Activated effector memory CD4-positive, alpha-beta T cell treated with anti-CD3 and anti-CD28 coated beads, Interleukin-2, amount 50 U/mL, for 16 hours (primary cell): ENCODE measurements at regions not wholly inside any gene's neighbourhood (a gene's known extent, or its start where the extent isn't known, plus 50 kb on each side); places are given as distances from the start of the nearest gene placed in this dataset.

Source experiments
- DNase-seq: peaks from one replicate; pipeline ENCODE4 v3.0.0-alpha.2; 2020

DNA sequence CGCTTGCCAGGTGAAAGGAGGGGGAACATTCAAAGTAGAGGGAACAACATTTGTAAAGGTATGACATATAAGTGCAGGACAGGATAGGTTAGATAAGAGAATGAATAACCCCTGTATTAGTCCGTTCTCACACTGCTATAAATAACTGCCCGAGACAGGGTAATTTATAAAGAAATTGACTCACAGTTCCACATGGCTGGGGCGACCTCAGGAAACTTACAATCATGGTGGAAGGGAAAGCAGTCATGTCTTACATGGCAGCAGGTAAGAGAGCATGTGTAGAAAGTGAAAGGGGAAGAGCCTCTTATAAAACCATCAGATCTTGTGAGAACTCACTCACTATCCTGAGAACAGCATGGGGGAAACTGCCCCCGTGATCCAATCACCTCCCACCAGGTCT is 223.8 kb downstream of the SOX9 start:
- no peak for DNase-seq

GRCh38 chr17:72345088-72345487 is 224.3 kb downstream of the SOX9 start:
- DNase-seq, result no peak

GRCh38 chr17:72345536-72345935 is 224.7 kb downstream of the SOX9 start:
- no peak for DNase-seq

- no peak for DNase-seq
Measured at GRCh38 chr17:72346306-72346705, 225.5 kb downstream of the SOX9 start.

GRCh38 chr17:72349011-72349410 is 228.2 kb downstream of the SOX9 start:
- no peak for DNase-seq

- no peak for DNase-seq
Measured at GRCh38 chr17:72349491-72349995, 228.7 kb downstream of the SOX9 start.

DNA sequence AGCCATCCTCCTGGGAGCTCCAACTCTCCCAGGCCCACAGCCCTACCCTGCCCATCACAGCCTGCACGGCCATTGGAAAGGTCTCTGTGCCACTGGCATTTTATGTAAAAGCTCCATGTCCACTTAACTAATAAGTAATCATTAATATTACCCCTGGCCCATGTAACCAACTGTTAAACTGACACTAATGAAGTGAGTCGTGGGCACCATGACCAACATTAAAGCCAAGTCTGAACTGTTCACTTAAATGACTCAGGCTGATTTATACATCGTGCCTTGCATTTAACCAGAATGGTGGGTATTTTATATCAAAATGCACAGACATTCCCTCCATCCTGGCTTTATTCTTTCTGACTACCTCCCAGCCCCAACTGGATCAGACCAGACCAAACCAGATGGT is 229.3 kb downstream of the SOX9 start:
- DNase-seq, result no peak

DNA sequence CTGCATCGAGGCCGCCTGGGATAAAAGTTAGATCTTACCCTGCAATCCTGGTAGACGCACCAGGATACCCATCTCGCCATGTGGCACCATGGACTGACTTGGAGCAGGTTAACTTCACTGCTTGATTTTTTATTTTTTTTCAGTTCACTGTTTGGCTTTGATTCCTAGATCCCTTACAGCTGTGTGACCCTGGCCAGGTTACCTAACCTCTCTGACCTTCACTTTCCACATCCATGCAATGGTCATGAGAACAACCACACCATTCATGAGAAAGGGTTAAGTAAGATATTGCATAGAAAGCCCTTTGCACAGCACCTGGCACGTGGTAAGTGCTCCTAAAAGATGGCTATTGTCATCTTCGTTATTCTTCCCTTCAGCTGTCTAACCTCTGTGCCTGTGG is 230.5 kb downstream of the SOX9 start:
- no peak for DNase-seq

DNA sequence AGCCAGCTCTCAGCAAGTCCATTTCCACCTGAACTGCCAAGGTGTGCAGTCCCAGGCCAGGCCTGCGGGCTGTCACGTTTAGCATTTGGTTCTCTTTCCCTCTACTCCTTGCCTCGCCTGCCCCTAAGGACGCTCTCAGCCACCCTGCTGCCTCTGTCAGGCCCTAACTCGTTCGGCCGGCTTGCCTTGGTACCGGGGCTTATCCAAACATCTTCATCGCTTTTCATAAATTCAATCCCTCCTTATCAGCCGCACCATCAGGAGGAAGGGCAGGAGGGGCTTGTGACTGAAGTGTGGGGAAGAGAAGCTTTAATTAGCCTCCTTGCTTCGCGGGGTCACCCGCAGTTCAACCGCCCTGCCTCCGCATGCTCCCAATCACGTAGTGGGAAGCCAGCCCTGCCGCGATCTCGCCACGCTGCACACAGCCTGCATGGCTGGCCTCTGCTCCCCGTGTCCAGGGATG is 231.1 kb downstream of the SOX9 start:
- DNase-seq, result no peak

DNA sequence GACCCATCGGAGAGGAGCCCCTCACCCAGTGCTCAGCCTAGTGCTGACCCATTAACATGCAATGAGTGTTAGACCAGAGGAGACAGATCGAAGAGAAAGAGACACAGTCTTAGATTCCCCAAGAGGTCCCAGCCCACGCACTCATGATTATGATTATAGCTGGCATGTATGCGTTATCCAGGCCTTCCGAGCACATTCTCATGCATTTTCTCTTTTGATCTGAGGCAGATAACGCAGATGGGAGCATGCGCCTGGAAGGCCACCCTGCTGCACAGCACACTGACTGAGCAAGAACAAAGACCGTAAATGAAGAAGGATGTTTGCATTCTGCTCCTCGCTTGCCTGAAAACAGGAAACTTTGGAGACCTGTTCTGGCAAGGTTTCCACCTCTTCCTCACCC is 232.7 kb downstream of the SOX9 start:
- no peak for DNase-seq

DNA sequence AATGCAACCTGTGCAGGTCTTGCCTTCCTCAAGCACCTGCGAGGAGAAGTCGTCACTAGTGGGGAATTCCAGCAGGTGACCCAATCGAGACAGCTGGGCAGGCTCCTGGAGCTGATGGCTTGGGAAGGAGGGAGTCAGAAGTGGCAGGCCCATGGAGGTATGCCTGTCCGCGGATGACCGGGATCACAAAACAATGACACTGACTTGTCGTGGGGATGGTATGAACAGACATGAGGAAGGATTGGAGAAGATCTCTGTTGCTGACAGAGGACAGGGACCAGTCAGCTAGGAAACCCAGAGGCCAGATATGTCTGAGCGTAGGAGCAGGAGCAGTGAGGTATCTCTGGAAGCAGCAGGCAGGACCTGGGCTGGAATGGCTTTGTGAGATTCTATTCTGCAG is 233.3 kb downstream of the SOX9 start:
- DNase-seq, result no peak

DNA sequence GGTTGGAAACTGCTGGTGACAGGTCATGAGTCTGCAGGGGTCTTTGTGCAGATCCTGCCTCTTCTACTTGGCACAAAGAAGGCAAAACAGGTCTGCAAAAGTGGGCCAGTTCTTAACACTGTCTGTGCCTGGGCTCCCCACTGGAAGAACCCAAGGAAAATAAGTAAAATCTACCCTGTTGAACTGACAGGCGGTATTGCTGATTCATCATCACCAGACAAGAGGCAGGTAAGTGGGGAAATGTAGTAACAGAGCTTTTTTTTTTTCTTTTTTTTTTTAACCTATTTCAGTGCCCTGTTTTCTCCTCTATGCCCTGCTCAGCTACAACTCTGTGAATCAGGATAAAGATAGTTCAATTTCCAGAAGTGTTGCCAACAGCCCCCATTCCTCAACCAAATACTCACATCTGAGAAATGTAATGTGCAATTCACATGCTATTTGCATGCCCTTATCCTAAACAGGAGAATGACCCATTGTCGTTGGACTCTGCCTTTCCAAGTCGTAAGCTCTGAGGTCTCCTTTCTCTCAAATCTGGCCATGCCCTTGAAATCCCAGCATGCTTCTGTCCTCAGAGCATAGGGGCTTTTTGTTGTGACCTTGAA is 237.0 kb downstream of the SOX9 start:
- DNase-seq, result no peak

GRCh38 chr17:72358465-72358864 is 237.6 kb downstream of the SOX9 start:
- no peak for DNase-seq

DNA sequence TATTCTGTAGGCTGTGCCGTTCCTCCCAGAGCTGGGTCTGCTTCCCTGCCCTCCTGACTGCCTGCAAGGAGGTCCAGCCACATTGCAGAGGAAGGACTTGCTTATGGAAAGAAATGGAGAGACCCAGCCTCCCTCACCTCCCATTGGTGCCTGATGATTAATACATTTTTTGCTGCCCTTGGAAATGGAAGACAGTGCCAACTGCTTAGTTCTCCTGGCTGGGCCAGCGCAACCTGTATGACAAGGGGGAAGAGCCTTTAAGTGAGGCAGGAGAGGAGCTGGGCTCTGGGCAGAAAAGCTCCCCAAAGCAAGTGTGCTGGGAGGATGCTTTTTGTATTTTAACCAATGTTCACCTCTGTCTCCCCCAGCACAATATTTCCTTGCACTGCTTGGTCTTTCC is 238.5 kb downstream of the SOX9 start:
- DNase-seq, result peak; percentile 34

DNA sequence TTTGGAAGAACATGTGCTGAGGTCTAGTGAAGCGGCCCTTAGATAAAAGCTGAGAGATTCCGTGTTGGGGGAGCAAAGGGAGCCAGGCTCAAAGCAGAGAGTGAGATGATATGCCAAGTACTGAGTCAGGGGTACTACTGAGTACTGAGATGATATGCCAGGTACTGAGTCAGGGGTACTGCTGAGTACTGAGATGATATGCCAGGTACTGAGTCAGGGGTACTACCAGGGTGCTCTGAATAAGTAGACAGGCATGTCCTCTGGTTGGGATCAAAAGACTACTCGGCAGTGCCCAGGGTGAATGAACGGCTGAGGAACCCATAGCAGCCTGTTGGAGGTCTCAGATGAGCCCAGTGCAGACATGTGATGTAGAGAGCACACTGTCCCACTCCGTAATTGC is 239.0 kb downstream of the SOX9 start:
- no peak for DNase-seq

- peak; percentile 30 for DNase-seq
Measured at GRCh38 chr17:72360386-72360940, 239.6 kb downstream of the SOX9 start.

GRCh38 chr17:72361892-72362291 is 241.1 kb downstream of the SOX9 start:
- peak; percentile 16 for DNase-seq

DNA sequence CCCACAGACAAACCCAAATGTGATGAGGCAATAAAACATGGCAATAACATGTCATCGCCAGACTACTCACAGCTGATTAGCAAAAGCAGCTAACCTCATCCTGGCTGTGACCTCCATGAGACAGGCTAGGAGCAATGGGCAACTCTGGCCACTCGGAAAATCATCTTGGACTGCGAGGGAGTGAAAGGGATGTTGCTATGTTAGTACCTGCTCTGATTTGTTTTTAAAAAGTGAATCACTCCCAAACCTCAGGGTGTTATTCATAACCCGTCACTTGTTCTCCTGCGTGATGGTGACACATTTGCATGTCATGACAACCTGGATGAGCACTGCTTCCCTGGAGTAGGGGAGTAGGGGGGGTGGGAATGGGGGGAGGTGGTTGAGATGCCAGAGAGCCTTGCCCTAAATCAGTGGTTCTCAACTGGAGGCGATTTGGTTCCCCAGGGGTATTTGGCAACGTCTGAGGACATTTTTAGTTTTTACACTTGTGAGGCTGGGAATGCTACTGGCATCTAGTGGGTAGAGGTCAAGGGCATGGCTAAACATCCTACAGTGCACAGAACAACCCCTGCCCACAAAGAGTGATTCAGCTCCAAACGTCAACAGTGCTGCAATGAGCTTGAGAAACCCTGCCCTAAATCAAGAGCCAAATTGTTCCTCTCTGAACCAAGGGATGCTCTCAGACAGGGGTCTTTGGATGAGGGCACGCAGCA is 241.7 kb downstream of the SOX9 start:
- DNase-seq, result peak; percentile 27

GRCh38 chr17:72363089-72363610 is 242.3 kb downstream of the SOX9 start:
- peak; percentile 6 for DNase-seq

GRCh38 chr17:72365857-72366414 is 245.1 kb downstream of the SOX9 start:
- DNase-seq, result peak; percentile 39

DNA sequence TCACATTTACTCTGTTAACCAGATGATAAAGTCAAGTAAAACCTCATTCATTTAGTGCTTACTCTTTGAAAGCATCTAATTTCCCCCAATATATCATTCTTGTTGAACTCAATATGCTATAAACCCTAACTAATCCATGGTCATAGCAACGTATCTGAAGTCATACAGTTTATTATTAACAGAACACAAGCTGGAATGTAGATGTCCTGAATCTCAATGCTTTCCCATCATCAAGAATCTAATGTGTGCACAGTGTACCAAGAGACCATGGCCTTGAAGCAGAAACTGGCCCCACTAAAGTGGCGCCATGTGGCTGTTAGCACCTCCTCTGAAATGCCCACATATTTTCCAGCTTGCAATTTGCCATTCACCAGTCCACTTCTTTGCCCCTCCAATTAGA is 245.8 kb downstream of the SOX9 start:
- no peak for DNase-seq

GRCh38 chr17:72368191-72368590 is 247.4 kb downstream of the SOX9 start:
- no peak for DNase-seq

- DNase-seq, result peak; percentile 44
Measured at GRCh38 chr17:72369366-72369765, 248.5 kb downstream of the SOX9 start.

DNA sequence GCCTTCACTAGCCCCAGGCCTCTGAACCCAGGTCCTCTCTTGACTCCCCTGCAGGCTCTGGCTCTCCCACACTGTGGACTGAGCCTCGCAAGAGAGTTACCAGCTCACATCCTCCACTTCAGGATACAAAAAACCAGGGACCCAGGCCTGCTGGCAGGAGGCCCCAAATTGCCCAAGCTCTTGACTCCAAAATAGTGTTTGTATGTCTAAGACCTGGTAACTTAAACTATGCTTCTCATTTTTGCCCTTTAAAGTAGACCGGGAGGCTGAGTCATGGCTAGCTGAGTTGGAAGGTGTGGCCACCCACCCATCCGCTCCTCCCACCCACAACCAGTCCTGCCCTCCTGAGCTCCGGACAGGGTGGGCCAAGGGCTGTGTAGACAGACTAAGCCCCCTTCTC is 250.0 kb downstream of the SOX9 start:
- DNase-seq, result peak; percentile 39
